ENCODE measurements at regions not wholly inside any gene's neighbourhood (a gene's known extent, or its start where the extent isn't known, plus 50 kb on each side); places are given as distances from the start of the nearest gene placed in this dataset.
"Not testable (repeated sequence)": the region's sequence is repeated elsewhere in the genome, so short reads cannot be mapped to it uniquely, and the experiment has no call there.

GRCh38 chr7:118404211-118404610 lies 179.7 kb downstream of the ANKRD7 start:
- no peak overlapping the region for H3K4me3 ChIP-seq
- no peak for ATAC-seq
- DNase-seq: no peak
- no peaks in the 10 kb centered on the region for H3K4me1 ChIP-seq
- intact Hi-C loops (cut with DNase I): no loop called here
- no peaks in the 10 kb centered on the region for H3K27me3 ChIP-seq
- H3K36me3 ChIP-seq: no peaks in the 10 kb centered on the region
- H3K9me3 ChIP-seq: no peaks in the 10 kb centered on the region
- no peak overlapping the region for H3K27ac ChIP-seq
- TF ChIP-seq CTCF (IDR thresholded peaks at IDR 0.05): no peak

GRCh38 chr7:118418433-118418832 lies 193.9 kb downstream of the ANKRD7 start:
- ATAC-seq (no peak), DNase-seq (no peak)
- Histone ChIP-seq H3K4me1 (no peaks in the 10 kb centered on the region), H3K36me3 (no peaks in the 10 kb centered on the region), H3K27me3 (no peaks in the 10 kb centered on the region), H3K9me3 (no peaks in the 10 kb centered on the region), H3K4me3 (no peak overlapping the region), H3K27ac (no peak overlapping the region)
- no peak for TF ChIP-seq CTCF (IDR thresholded peaks at IDR 0.05)
- intact Hi-C loops (cut with DNase I): no loop called here

- DNase-seq: no peak
- no peaks in the 10 kb centered on the region for H3K9me3 ChIP-seq
- no peaks in the 10 kb centered on the region for H3K36me3 ChIP-seq
- H3K4me3 ChIP-seq: no peak overlapping the region
- no peaks in the 10 kb centered on the region for H3K4me1 ChIP-seq
- intact Hi-C loops (cut with DNase I): no loop called here
- no peak for ATAC-seq
- no peak overlapping the region for H3K27ac ChIP-seq
- TF ChIP-seq CTCF (IDR thresholded peaks at IDR 0.05): no peak
- no peaks in the 10 kb centered on the region for H3K27me3 ChIP-seq
Measured at GRCh38 chr7:118420888-118421287, 196.4 kb downstream of the ANKRD7 start.

GRCh38 chr7:118429141-118429540 lies 204.6 kb downstream of the ANKRD7 start:
- Histone ChIP-seq H3K27me3 (no peaks in the 10 kb centered on the region), H3K36me3 (no peaks in the 10 kb centered on the region), H3K9me3 (no peaks in the 10 kb centered on the region), H3K27ac (no peak overlapping the region), H3K4me3 (no peak overlapping the region), H3K4me1 (no peaks in the 10 kb centered on the region)
- no peak for DNase-seq
- ATAC-seq: no peak
- intact Hi-C loops (cut with DNase I): no loop called here
- TF ChIP-seq CTCF (IDR thresholded peaks at IDR 0.05): no peak

GRCh38 chr7:118436663-118437062 lies 212.2 kb downstream of the ANKRD7 start:
- no peak for TF ChIP-seq CTCF (IDR thresholded peaks at IDR 0.05)
- no peaks in the 10 kb centered on the region for H3K4me1 ChIP-seq
- H3K36me3 ChIP-seq: no peaks in the 10 kb centered on the region
- intact Hi-C loops (cut with DNase I): no loop called here
- no peak overlapping the region for H3K4me3 ChIP-seq
- DNase-seq (no peak), ATAC-seq (no peak)
- H3K27me3 ChIP-seq: no peaks in the 10 kb centered on the region
- H3K9me3 ChIP-seq: no peaks in the 10 kb centered on the region
- H3K27ac ChIP-seq: no peak overlapping the region

GRCh38 chr7:118449030-118449429 lies 224.5 kb downstream of the ANKRD7 start:
- H3K9me3 ChIP-seq; H3K27me3 ChIP-seq; intact Hi-C loops (cut with DNase I); H3K4me1 ChIP-seq; ATAC-seq; DNase-seq; H3K4me3 ChIP-seq; H3K36me3 ChIP-seq; H3K27ac ChIP-seq: not testable (repeated sequence)
